HG02884 (cell line): ENCODE measurements at regions not wholly inside any gene's neighbourhood (a gene's known extent, or its start where the extent isn't known, plus 50 kb on each side); places are given as distances from the start of the nearest gene placed in this dataset.

Experiments
- ATAC-seq: cut with Tn5 transposase; IDR thresholded peaks from one replicate; pipeline ENCODE4 v1.9.1; 2021; ENCODE audit warnings: mild to moderate bottlenecking, moderate library complexity; ENCODE audit not compliant: unreplicated experiment

DNA sequence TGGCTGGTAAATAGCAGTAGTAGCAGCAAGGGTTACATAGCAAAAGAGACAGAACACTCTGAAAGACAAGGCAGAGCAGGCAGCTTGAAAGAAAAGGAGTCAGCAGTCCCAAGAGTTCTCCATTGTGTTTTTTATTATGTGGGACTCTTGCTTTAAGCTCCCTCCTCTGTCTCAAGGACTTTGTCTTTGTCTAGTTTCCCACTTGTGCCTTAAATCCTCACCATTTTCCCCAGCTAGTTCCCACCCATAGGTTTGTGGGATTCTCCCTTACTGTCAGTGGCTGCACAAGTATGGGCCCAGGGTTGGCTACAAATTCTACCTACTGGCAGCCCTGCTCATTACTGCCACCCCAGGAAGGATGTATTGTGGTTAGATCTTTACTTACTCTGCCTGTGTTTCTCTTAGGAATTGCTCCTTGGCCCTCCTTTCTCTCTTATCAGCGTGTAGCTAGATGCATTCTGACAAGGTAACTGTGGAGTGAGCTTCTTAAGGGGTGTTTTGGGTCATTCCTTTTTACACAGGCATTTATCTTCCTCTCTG lies 413.4 kb upstream of the PCDH9 start:
- ATAC-seq: no peak

DNA sequence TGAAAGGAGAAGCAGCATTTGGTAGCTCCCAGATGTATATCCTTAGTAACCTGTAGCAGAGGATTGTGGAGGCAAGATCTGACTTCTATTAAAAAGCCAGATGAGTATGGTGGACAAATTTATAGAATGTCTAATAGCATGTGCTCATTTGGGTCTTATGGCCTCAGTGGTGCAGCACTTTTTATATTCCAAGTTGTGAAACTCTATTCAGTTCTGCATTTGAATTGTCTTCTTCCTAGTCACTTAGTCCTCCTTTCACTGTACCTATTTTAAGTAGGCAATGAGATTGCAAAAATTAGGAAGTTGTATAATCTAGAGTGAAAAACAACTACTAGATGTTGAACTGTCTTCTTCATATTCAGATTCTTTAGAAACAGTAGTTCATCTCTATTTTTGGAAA lies 412.5 kb upstream of the PCDH9 start:
- no peak for ATAC-seq

DNA sequence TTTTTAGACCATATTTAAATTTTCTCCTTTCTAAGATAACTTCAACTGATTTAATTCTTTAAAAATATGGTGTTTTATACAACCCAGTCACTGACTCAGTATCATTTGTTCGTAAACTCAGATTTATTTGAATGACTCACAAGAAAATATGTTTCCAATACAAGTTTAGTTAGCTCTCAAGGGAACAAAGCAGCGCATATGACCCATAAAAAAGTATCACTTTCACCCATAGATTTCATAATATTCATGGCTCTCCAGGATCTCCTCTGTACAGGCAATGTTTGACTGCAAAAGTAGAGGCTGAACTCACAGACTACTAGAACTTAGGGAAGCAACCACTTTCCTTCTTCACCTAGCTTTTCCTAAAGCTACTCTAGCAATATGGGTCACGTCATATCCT lies 405.6 kb upstream of the PCDH9 start:
- ATAC-seq: no peak

DNA sequence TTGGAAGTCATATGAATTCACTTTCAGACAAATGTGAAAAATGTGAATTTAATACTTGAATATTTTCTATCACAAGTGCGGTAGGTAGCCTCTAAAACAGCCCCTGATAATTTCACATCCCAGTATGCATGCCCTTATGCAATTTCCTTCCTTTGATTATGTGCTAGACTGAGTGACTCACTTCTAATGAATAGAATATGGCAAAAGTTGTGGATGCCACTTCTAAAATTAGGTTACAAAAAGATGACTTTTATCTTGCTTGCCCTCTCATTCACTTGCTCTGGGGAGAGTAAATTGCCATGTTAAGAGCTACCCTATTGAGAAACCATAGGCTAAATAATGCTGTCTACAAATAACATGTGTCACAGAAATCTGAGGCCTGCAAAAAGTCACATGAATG lies 402.5 kb upstream of the PCDH9 start:
- no peak for ATAC-seq

DNA sequence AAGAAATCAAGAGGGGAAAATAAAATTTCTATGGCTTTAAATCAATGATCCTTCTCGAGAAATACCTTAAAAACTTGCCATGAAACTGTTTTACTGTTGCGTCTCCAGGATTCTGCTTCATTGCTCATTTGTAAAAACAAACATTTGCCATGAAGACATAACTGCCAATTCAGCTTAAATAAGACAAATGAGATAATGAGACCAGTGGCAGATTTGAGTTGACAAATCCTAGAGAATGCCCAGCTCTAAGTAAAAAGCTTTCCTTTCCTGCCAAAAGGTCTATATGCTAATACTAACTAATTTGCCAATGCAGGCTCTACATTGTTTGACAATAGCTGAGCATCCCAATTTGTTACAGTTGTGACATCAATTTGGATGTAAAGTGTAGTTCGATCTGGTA lies 400.5 kb upstream of the PCDH9 start:
- ATAC-seq: no peak

DNA sequence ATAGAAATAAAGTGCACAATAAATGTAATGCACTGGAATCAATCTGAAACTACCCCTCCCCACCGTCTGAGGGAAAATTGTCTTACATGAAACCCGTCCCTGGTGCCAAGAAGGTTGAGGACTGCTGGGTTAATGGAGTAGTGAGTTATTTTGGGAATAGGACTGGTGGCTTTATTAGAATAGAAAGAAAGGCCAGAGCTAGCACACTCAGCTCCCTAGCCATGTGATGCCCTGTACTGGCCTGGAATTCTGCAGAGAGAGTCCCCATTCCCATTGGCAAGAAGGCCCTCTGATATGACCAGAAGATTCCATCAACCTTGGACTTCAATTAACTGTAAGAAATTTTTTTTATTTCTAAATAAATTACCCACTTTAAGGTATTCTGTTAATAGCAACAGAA lies 393.5 kb upstream of the PCDH9 start:
- ATAC-seq: no peak

DNA sequence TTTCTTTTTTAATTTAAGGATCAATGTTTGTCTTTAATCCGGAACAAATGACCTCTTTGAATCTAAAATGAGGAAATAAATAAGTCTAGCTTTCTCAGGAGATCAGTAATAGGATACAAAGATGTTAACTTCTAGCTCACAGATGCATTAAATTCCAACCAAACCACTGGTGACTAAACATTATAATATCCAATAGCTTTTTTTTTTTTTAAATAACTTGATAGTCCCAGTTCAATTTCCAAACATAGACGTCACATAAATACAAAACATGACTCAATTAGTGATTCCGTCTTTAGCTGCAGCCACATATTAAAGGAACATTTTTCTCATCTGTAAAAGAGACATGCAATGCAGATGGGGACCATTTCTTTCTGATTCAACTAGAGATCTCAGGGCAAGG lies 390.5 kb upstream of the PCDH9 start:
- ATAC-seq: no peak

DNA sequence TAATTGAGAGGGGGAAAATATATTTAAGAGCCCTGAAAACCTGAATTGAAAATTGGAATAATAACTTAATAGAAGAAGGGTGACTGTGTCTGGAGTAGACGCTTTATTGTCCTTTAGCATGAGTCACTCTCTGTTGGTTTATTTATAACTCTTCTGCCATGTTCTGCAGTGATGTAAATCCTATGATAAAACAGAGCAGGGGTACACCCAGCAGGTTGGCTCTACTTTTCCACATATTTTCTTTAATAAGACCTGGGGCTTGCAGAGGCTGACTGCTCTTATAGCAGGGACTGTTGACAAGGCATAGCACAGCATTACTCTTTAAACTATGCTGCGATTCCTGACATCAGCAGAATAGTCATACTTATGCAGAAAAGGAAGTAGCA lies 389.9 kb upstream of the PCDH9 start:
- ATAC-seq: no peak

DNA sequence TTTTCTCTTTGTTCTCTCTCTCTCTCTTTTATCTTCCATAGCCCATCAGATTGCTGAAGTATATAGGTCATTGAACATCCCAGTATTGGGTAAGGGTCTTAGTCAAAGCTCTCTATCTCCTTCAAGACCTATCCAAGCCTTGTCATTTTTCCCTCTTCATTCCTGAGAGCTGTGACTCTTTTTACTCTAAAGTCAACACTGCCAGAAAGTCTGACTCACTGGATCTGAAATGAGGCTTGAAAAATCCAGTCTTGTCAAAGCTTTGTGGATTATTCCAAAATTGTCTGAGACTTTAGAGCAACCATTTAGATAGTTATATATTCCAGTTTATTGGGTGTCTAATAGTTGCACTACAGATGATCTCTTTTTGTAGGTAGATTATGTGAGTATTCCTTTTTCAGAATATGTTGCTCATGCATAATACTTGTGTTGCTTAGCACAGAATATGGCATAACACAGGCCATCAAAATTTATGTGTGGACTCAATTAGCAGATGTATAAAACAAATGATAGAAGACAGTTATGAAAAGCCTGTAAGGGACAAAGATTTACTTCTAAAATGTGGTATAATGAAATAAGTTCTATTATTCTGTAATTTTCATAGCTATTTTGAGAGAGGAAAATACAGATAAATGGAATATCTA lies 389.3 kb upstream of the PCDH9 start:
- no peak for ATAC-seq

DNA sequence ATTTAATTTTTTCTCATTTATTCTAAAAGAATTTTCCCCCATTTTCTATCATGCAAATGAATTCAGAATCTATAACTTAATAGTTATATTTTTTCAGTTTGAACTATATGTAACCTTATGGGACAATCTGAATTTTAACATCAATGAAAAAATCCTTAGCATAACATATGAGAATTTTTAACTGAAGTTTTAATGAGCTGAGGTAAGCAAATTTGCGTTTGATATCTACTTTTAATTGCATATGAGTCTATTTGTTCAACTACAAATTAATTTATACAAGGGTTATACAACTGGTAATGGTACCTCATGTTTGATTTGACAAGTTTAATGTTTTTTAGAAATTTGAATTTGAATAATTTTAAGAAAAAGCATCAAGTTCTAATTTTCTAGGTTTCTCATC lies 384.4 kb upstream of the PCDH9 start:
- no peak for ATAC-seq

DNA sequence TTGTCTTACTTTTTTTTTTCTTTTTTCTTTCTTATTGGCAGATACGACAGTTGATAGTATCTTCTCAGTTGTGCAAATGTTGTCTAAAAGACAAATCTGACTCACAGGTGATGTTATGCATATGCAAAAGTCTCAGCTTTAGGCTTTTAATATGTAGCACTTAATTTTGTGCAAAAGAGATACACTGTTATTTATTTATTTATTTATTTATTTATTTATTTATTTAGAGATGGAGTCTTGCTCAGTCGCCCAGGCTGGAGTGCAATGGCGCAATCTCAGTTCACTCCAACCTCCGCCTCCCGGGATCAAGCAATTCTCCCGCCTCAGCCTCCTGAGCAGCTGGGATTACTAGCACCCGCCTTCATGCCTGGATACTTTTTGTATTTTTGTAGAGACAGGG lies 383.9 kb upstream of the PCDH9 start:
- ATAC-seq: no peak

DNA sequence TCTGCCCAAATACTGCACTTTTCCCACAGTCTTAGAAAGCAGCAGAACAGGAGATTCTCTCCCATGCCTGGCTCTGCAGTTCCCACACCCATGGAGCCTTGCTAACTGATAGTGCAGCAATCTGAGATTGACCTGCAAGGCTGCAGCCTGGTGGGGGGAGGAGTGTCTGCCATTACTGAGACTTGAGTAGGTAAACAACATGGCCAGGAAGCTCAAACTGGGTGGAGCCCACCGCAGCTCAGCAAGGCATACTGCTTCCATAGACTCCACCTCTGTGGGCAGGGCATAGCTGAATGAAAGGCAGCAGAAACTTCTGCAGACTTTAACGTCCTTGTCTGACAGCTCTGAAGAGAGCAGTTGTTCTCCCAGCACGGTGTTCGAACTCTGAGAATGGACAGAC lies 358.5 kb upstream of the PCDH9 start:
- no peak for ATAC-seq

DNA sequence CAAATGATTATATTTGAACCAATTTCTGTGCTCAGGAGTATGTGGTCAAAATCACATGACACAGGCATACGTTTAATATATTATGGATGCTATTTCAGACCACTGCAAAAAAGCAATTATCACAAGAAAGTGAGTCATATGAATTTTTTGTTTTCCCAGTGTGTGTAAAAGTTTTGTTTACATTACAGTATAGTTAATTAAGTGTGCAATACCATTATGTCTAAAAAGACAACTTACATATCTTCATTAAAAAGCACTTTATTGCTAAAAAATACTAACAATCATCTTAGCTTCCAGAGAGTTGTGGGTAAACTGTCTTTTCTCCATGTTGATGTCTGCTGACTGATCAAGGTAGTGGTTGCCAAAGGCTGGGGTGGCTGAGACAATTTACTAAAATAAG lies 347.2 kb upstream of the PCDH9 start:
- ATAC-seq: no peak

DNA sequence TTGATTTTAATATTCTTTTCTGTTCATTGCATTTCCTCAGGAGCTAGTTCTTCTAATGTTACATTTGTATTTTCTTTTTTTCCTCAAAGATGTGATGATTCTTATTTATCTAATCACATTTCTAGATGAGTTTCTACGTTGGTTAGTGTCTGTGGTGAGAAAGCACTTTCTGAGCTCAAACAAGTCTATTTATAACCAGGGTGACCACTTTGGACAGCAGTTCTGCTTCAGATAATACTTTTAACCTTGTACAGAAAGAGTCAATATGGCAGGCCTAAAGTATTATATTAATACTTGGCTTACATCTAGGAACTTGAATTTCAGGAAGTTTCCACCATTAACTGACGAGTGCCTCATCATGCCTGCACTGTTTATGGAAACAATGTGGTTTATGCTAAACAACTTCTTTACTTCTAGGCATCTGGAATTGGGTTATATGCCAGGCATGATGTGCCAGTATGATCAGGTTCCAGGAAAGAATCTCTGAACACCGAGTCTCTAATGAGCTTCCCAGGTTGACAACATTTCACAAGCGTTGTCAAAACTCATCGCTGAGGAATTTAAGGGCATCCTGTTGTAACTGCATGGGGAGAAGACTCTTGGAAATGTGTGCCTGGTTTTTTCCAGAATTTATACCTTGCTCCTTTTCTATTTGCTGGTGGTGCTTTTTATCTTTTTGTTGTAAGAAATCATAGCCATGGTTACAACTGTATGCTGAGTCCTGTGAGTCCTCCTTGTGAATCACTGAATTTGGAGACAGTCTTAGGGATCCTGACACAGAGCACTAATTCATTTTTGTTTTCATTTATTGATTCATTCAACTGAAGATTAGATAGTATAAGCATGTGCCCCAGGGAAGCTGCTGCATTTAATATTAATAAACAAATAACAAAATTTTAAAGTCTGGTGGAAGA lies 344.4 kb upstream of the PCDH9 start:
- ATAC-seq: no peak

DNA sequence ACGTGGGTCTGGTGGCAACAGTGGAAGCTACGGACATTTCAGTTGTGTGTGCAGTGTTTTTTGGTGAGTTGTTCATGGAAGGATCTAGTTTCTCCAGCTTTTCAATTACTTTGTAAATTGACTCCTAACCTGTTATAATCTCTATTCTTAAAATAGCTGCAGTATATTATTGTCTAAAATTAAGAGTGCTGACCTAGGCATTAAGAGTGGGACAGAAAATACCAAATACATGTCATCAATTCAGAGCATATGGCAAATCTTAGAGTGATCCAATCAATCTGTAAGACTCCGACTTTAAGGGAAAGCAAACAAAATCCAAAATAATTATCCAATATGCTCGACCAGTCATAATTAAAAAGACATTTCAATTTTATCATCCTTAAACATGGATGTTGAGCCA lies 338.1 kb upstream of the PCDH9 start:
- no peak for ATAC-seq

DNA sequence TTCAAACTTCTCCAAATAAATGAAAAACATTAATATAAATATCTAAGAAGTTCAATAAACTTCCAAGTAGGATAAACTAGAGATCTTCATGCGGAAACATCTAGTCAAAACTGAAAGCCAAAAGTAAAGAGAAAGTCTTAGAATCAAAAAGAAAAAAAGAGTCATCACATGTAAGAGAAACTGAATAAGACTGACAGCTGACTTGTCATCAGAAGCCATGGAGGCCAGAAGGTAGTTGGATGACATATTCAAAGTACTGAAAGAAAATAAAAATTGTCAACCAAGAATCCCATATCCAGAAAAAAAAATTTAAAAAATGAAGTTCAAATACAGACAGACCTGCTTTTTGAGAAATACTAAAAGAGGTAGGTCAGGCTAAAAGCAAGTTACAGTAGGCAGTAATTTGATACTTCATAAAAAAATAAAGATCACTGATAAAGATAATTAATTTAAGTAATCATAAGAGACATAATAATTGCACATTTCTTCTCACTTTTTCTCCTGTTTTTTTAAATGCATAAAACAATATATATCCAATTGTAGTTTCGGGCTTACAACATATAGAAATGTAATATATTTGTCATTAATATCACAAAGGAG lies 327.6 kb upstream of the PCDH9 start:
- ATAC-seq: no peak

DNA sequence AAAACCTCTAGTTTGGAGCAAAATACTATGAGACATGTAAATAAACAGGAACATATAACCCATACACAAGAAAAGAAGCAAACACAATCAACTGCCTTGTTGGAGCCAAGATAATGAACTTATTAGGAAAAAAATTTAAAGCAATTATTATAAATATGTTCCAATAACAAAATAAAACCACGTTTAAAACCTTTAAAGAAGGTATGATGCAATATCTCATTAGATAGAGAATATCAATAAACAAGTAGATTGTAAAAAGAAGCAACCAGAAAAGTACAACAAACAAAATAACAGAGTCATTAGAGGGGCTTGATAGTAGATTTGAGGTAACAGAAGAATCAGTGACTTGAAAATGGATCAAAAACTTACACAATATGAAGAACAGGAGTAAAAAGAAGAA lies 327.0 kb upstream of the PCDH9 start:
- no peak for ATAC-seq

DNA sequence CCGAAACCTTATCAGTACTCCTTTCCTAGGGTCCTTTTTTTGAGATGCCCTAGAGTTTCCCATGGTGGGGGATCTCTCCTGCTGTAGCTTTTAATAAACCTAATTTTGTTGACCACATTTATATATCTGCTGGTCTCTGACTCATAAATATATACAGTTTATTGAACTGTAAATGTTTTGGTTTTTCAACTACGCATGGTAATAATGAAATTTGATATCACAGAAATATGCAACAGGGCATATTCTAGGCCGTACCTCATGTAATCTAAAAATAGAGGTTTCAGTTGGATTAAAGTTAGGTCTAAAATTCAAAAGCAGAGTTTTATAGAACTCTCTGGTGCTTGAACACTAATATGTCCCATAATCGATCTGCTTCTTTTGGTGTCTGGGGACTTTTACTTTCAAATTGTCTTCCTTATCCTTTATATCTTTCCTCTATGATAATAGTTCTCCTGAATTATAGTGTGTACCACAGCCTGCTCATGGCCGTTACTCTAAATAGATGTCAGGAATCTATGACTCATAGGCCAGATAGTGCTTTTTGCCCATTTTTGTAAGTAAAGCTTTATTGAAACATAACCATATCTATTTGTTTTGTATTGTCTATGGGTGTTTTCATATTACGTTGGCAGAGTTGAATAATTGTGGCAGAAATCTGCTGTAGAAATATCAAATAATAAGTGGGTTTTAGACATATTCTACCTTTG lies 324.8 kb upstream of the PCDH9 start:
- ATAC-seq: no peak

DNA sequence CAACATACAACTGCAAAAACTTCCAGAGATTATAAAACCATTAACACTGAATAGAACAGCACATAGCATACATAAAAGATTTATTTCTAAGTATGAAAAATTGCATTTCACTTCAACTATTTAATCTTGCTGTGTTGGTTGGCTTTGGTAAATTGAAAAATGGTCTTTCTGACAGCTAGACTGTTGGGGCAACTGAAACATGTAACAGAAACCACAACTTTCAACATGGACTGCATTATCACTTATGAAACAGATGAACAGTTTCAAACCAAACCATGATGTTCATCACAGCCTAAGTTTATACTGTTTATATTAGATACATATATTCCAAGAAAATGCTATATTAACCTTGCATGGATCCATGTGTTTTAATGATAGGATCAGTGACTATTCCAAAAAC lies 324.1 kb upstream of the PCDH9 start:
- no peak for ATAC-seq

DNA sequence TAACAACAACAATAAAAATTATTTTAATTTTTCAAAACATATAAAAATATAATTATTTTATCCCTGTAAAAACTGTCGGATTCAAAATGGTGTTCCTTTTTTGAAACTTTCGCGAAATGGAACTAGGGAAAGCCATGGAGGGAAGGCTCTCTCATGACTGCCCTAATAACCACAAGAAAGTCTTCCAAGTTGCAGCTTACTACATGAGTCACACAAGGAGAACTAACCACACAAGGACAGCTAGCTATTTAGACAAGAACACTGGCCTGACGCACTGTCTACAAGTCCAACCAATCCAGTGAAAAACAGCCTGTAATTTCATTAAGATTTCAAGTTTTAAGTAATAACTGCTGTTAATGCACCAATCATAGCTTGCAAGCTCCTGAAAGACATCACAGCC lies 319.2 kb upstream of the PCDH9 start:
- ATAC-seq: no peak

DNA sequence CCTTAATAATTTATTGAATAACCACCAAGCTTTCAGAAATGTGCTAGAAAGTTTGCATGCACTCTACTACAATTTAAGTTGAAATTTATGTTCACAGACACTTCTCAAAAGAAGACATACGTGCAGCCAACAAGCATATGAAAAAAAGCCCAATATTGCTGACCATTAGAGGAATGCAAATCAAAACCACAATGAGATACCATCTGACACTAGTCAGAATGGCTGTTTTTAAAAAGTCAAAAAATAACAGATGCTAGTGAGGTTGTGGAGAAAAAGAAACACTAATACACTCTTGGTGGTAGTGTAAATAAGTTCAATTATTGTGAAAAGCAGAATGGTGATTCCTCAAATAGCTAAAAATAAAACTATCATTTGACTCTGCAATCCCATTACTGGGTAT lies 308.8 kb upstream of the PCDH9 start:
- ATAC-seq: no peak
